Body of pancreas (tissue), 4 donors: ENCODE measurements at regions not wholly inside any gene's neighbourhood (a gene's known extent, or its start where the extent isn't known, plus 50 kb on each side); places are given as distances from the start of the nearest gene placed in this dataset.

Experiments used
- POLR2A ChIP-seq, 3 donors: fragments of 450-650 bp; IDR thresholded peaks; one replicate each; pipeline ENCODE4 v1.6.1; 2016; ENCODE audit warnings: antibody characterized with exemption in 3 of 3, mild to moderate bottlenecking in 2 of 3
- TF ChIP-seq, protein P1 (sequence below), 7 experiments: fragments of 450-650 bp in 4 of 7; fragments of 200-600 bp in 3 of 7; sonication (generic) in 3 of 7; IDR thresholded peaks; one replicate each; pipeline ENCODE4 v1.5.1; 2016 to 2019; ENCODE audit warnings: antibody characterized with exemption in 7 of 7

DNA sequence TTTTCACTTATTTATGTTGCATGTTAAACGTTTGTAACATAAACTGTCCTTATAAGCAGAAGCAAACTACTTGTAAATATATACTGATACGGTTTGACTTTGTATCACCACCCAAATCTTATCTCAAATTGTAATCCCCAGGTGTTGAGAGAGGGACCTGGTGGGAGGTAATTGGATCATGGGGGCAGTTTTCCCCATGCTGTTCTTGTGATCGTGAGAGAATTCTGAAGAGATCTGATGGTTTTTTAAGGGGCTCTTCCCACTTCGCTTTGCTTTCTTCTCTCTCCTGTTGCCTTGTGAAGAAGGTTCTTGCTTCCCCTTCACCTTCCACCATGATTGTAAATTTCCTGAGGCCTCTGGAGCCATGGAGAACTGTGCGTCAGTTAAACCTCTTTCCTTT lies 87.1 kb upstream of the MAPK10 start:
- TF ChIP-seq, protein P1, sequence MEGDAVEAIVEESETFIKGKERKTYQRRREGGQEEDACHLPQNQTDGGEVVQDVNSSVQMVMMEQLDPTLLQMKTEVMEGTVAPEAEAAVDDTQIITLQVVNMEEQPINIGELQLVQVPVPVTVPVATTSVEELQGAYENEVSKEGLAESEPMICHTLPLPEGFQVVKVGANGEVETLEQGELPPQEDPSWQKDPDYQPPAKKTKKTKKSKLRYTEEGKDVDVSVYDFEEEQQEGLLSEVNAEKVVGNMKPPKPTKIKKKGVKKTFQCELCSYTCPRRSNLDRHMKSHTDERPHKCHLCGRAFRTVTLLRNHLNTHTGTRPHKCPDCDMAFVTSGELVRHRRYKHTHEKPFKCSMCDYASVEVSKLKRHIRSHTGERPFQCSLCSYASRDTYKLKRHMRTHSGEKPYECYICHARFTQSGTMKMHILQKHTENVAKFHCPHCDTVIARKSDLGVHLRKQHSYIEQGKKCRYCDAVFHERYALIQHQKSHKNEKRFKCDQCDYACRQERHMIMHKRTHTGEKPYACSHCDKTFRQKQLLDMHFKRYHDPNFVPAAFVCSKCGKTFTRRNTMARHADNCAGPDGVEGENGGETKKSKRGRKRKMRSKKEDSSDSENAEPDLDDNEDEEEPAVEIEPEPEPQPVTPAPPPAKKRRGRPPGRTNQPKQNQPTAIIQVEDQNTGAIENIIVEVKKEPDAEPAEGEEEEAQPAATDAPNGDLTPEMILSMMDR (IDR thresholded peaks at IDR 0.05), result no peak
- TF ChIP-seq POLR2A (IDR thresholded peaks at IDR 0.05), result no peak
